ENCODE measurements at regions not wholly inside any gene's neighbourhood (a gene's known extent, or its start where the extent isn't known, plus 50 kb on each side); places are given as distances from the start of the nearest gene placed in this dataset.

DNA sequence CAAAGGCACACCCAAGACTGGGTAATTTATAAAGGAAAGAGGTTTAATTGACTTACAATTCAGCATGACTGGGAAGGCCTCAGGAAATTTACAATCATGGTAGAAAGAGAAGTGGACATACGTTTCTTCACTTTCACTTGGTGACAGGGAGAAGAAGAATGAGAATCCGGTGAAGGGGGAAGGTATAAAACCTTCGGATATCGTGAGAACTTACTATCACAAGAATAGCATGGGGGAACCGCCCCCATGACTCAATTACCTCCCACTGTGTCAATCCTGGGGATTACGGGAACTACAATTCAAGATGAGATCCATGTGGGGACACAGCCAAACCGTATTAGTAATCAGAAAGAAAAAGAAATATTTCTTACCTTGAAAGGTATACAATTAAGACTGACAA is 782.9 kb upstream of the HS3ST1 start:
- H3K9ac ChIP-seq (ENCODE audit: insufficient read depth, low read depth, low read length), result no peak overlapping the region
- H3K4me3 ChIP-seq (replicated peaks in 1 of 3; ENCODE audit: insufficient read depth in 1 of 3, low read depth in 2 of 3, low read length in 3 of 3), result no peak overlapping the region
- intact Hi-C loops (cut with micrococcal nuclease; ENCODE audit: unreplicated experiment) (no loop called here), in situ Hi-C loops (cut with HindIII; ENCODE audit: extremely low pct_ligation_motif_present, low pct_unique_long_range_greater_than_20kb) (no loop called here)
- H3K4me2 ChIP-seq (ENCODE audit: low read depth, low read length), result no peak overlapping the region
- no peak overlapping the region for H2AFZ ChIP-seq (ENCODE audit: low read length)
- ChIA-PET POLR2A (no interaction called here), CTCF (ENCODE audit: low intra/inter-chr PET ratio, low total read pairs) (no interaction called here)
- BruUV-seq (replicated peaks), result no TSS peak
- H3K9me3 ChIP-seq (ENCODE audit: low read length), result peaks cover 57% of the 10 kb centered on the region
- no peaks in the 10 kb centered on the region for H4K20me1 ChIP-seq (ENCODE audit: insufficient read depth, low read length)
- no peaks in the 10 kb centered on the region for H3K79me2 ChIP-seq (ENCODE audit: insufficient read depth, low read length)
- TF ChIP-seq RFX1 (IDR thresholded peaks at IDR 0.05) (no peak), ZNF354B (CRISPR knock-in tag; IDR thresholded peaks at IDR 0.05) (no peak), KDM3A (CRISPR knock-in tag; IDR thresholded peaks at IDR 0.05; ENCODE audit: low read depth) (no peak)
- TF ChIP-seq, protein P1, sequence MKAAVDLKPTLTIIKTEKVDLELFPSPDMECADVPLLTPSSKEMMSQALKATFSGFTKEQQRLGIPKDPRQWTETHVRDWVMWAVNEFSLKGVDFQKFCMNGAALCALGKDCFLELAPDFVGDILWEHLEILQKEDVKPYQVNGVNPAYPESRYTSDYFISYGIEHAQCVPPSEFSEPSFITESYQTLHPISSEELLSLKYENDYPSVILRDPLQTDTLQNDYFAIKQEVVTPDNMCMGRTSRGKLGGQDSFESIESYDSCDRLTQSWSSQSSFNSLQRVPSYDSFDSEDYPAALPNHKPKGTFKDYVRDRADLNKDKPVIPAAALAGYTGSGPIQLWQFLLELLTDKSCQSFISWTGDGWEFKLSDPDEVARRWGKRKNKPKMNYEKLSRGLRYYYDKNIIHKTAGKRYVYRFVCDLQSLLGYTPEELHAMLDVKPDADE (CRISPR knock-in tag; IDR thresholded peaks at IDR 0.05), result no peak
- H3K27me3 ChIP-seq (ENCODE audit: control insufficient read depth in 1 of 2, insufficient read depth in 2 of 2, low read length in 2 of 2), result no peaks in the 10 kb centered on the region
- WGBS (ENCODE audit: low lambda C conversion rate), result 5% methylated on average over 7 of the region's 7 CpGs
- DNase-seq (ENCODE audit: low spot score) (no peak), FAIRE-seq (no peak), ATAC-seq (no peak)
- no peaks in the 10 kb centered on the region for H3K36me3 ChIP-seq (replicated peaks in 1 of 2; ENCODE audit: control insufficient read depth in 1 of 2, insufficient read depth in 2 of 2, low read length in 2 of 2)
- H3K27ac ChIP-seq (ENCODE audit: extremely low read length, insufficient read depth, low read length), result no peak overlapping the region
- H3K4me1 ChIP-seq (ENCODE audit: insufficient read depth, low read length), result no peaks in the 10 kb centered on the region

- no TSS peak for BruUV-seq (replicated peaks)
- Histone ChIP-seq H3K4me2 (ENCODE audit: low read depth, low read length) (no peak overlapping the region), H3K9ac (ENCODE audit: insufficient read depth, low read depth, low read length) (no peak overlapping the region), H3K27me3 (ENCODE audit: control insufficient read depth in 1 of 2, insufficient read depth in 2 of 2, low read length in 2 of 2) (no peaks in the 10 kb centered on the region), H2AFZ (ENCODE audit: low read length) (no peak overlapping the region), H3K4me1 (ENCODE audit: insufficient read depth, low read length) (no peaks in the 10 kb centered on the region), H3K4me3 (replicated peaks in 1 of 3; ENCODE audit: insufficient read depth in 1 of 3, low read depth in 2 of 3, low read length in 3 of 3) (no peak overlapping the region), H3K9me3 (ENCODE audit: low read length) (peaks cover 84% of the 10 kb centered on the region), H4K20me1 (ENCODE audit: insufficient read depth, low read length) (no peaks in the 10 kb centered on the region), H3K36me3 (replicated peaks in 1 of 2; ENCODE audit: control insufficient read depth in 1 of 2, insufficient read depth in 2 of 2, low read length in 2 of 2) (no peaks in the 10 kb centered on the region), H3K27ac (ENCODE audit: extremely low read length, insufficient read depth, low read length) (no peak overlapping the region), H3K79me2 (ENCODE audit: insufficient read depth, low read length) (no peaks in the 10 kb centered on the region)
- ChIA-PET CTCF (ENCODE audit: low intra/inter-chr PET ratio, low total read pairs) (no interaction called here), POLR2A (no interaction called here)
- ATAC-seq (no peak), FAIRE-seq (no peak), DNase-seq (ENCODE audit: low spot score) (no peak)
- intact Hi-C loops (cut with micrococcal nuclease; ENCODE audit: unreplicated experiment) (no loop called here), in situ Hi-C loops (cut with HindIII; ENCODE audit: extremely low pct_ligation_motif_present, low pct_unique_long_range_greater_than_20kb) (no loop called here)
- 49% methylated on average over 3 of the region's 3 CpGs for WGBS (ENCODE audit: low lambda C conversion rate)
- TF ChIP-seq ZNF883 (CRISPR knock-in tag; IDR thresholded peaks at IDR 0.05; ENCODE audit: not compliant biosample characterization), result no peak
- TF ChIP-seq ZNF282 (IDR thresholded peaks at IDR 0.05; ENCODE audit: partially characterized antibody), result no peak
- no peak for TF ChIP-seq ZNF503 (CRISPR knock-in tag; IDR thresholded peaks at IDR 0.05)
- no peak for TF ChIP-seq ZNF788 (CRISPR knock-in tag; IDR thresholded peaks at IDR 0.05; ENCODE audit: borderline replicate concordance)
- TF ChIP-seq CHD4 (IDR thresholded peaks at IDR 0.05; ENCODE audit: borderline replicate concordance, low read length), result no peak
- no peak for TF ChIP-seq ZNF460 (CRISPR knock-in tag; IDR thresholded peaks at IDR 0.05; ENCODE audit: borderline replicate concordance)
- TF ChIP-seq SAP130 (CRISPR knock-in tag; IDR thresholded peaks at IDR 0.05; ENCODE audit: low read depth), result no peak
- no peak for TF ChIP-seq DDIT3 (CRISPR knock-in tag; IDR thresholded peaks at IDR 0.05)
- no peak for TF ChIP-seq KAT2B (IDR thresholded peaks at IDR 0.05; ENCODE audit: borderline replicate concordance, low read depth, low read length)
- TF ChIP-seq NFE2L2 (IDR thresholded peaks at IDR 0.05; ENCODE audit: low read length), result no peak
- no peak for TF ChIP-seq CCAR2 (optimal IDR thresholded peaks at IDR 0.05; ENCODE audit: low read depth, low read length)
- no peak for TF ChIP-seq ZNF446 (CRISPR knock-in tag; IDR thresholded peaks at IDR 0.05)
- TF ChIP-seq ZNF17 (CRISPR knock-in tag; IDR thresholded peaks at IDR 0.05), result no peak
- TF ChIP-seq, protein P2, sequence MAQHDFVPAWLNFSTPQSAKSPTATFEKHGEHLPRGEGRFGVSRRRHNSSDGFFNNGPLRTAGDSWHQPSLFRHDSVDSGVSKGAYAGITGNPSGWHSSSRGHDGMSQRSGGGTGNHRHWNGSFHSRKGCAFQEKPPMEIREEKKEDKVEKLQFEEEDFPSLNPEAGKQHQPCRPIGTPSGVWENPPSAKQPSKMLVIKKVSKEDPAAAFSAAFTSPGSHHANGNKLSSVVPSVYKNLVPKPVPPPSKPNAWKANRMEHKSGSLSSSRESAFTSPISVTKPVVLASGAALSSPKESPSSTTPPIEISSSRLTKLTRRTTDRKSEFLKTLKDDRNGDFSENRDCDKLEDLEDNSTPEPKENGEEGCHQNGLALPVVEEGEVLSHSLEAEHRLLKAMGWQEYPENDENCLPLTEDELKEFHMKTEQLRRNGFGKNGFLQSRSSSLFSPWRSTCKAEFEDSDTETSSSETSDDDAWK (CRISPR knock-in tag; IDR thresholded peaks at IDR 0.05), result no peak
These were observed 778.7 kb upstream of the HS3ST1 start for GRCh38 chr4:12207396-12207795.

Measured in HepG2 (cell line).